GM18951 (cell line): ENCODE measurements at regions not wholly inside any gene's neighbourhood (a gene's known extent, or its start where the extent isn't known, plus 50 kb on each side); places are given as distances from the start of the nearest gene placed in this dataset.

ENCODE experiments used
- POLR2A ChIP-seq: IDR thresholded peaks from 4 replicates; pipeline ENCODE4 v1.6.1; 2011; ENCODE audit warnings: mild to moderate bottlenecking; ENCODE audit not compliant: insufficient read length, insufficient read depth; ENCODE audit errors: extremely low read depth
- in situ Hi-C: fragments of 300-500 bp; cut with MboI; formaldehyde crosslinking; loops from one replicate; pipeline ENCODE4 v1.12.0; 2022; ENCODE audit warnings: low sequenced_read_pairs, mixed read lengths, inconsistent platforms; ENCODE audit not compliant: unreplicated experiment

DNA sequence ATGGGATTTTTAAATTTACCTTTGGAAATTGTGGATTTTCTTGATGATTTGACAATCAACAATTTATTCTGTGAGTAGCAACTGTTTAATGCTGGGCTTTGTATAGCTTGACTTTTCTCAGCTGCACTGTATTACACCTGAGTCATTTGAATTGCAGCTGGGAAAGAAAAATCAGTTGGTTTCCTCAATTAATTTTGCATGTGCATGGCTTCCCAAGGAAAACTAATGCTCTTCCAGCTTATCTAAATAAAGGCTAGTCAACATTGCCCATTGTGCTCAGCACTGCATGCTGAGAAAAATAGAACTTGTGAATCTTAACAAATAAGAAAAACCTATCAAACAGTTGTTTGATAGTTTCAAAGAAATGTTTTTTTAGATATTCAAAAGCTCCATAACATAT lies 268.3 kb upstream of the CDH20 start:
- no peak for TF ChIP-seq POLR2A
- in situ Hi-C loops, result no loop called here

DNA sequence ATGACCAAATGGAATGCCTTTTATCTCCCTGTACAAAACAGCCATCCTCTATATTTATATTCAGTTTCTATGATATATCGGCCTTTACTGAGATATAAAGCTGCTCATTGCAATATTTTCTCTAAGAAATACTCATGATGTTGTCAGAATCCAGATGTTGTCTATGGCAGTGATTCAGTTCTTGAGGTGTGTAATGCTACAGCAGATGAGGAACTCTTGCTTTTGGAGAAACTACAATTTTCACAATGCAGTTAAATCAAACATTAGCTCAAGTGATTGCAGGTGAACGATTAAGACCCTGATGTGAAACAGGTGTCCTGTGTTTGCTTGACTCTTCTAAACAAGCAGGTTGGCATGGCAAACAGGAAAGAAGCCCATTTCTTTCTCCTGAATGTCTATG lies 256.2 kb upstream of the CDH20 start:
- in situ Hi-C loops, result loop anchor here (25.0 kb wide), 1 partner anchor 410 kb away; no protein-coding TSS in a partner anchor
- no peak for TF ChIP-seq POLR2A

DNA sequence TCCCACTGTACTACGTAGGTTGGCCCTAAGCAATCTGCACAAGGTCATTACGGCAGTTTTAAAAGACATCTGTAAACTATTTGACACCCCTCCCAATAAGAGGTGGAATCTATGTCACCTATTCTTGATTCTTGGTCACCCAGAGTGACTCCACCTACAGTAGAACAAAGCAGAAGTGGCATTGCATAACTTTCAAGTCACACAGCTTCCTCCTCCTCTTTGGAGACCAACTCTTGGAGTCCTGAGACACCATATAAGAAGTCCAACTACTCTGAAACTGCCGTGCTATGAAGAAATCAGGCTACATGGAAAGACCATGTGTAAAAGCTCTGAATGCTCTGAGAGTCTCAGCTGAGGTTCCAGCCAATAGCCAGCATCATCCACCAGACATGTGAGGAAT lies 253.5 kb upstream of the CDH20 start:
- in situ Hi-C loops, result loop anchor here (25.0 kb wide), 1 partner anchor 408 kb away; no protein-coding TSS in a partner anchor

DNA sequence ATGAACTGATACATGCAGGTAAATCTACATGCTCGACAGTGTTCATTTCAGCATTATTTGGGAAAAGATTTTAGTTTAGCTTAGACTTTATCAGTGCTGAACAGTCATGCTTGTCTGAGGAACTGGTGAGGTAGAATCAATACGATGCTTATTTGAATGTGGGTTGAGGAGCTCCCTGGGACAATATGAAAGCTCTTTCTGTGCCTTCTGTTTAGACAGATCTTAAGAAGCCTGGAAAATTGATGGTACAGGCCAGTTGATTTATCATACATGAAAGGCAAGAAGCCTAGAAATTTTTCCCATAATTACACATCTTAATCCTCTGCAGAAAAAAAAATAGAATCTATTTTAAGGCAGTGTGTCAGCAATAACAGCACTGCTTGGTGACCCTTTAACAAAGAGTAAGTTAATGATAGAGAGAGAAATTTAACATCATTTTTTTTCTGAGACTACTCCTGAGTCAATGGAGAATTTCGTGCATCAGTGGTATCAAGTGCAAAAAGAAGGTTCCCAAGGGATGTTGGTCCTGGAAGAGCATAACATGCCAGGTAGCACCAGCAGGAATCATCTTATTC lies 252.2 kb upstream of the CDH20 start:
- in situ Hi-C loops, result loop anchor here (25.0 kb wide), 1 partner anchor 406 kb away; no protein-coding TSS in a partner anchor
- TF ChIP-seq POLR2A, result no peak

More for the DNA sequence above, 253.5 kb upstream of the CDH20 start:
- TF ChIP-seq POLR2A, result no peak

DNA sequence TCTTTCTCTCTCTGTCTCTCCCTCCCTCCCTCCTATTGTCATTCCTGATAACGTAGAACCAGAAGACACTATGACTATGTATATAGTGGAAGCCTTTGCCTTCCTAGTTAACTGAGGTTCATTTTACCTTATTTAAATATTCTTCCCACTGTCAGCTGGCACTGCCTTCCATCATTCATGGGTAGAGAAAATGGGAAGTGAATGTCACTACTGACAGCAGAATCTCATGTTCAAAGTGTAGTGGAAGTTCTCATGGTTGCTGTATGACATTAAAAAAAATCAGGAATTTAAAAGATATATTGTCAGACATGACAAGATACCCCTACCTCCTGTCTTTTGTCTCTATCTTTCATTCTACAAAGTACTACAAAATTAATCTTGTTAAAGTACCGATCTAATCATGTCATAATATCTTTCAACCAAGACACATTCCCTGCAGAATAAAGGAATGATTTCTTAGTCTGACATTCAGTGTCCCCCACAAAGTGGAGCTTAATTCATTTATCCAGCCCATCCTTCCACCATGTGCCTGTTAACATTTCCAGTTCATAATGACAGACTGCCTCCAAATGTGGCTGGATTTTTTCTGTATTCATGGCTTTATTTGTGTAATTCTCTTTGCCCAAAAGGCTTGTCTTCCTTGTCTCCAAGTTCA lies 250.1 kb upstream of the CDH20 start:
- in situ Hi-C loops, result loop anchor here (25.0 kb wide), 1 partner anchor 404 kb away; no protein-coding TSS in a partner anchor
- TF ChIP-seq POLR2A, result no peak

- in situ Hi-C loops, result loop anchor here (25.0 kb wide), 1 partner anchor 402 kb away; no protein-coding TSS in a partner anchor
- TF ChIP-seq POLR2A, result no peak
Measured at GRCh38 chr18:61085036-61085435, 248.2 kb upstream of the CDH20 start.

- no peak for TF ChIP-seq POLR2A
- in situ Hi-C loops, result loop anchor here (25.0 kb wide), 1 partner anchor 402 kb away; no protein-coding TSS in a partner anchor
Measured at GRCh38 chr18:61085761-61086160, 247.5 kb upstream of the CDH20 start.

- in situ Hi-C loops, result loop anchor here (25.0 kb wide), 1 partner anchor 401 kb away; no protein-coding TSS in a partner anchor
- no peak for TF ChIP-seq POLR2A
Measured at GRCh38 chr18:61086657-61087056, 246.6 kb upstream of the CDH20 start.

GRCh38 chr18:61091379-61091778 lies 241.9 kb upstream of the CDH20 start:
- in situ Hi-C loops, result loop anchor here (25.0 kb wide), 1 partner anchor 396 kb away; no protein-coding TSS in a partner anchor
- no peak for TF ChIP-seq POLR2A

GRCh38 chr18:61093965-61094364 lies 239.3 kb upstream of the CDH20 start:
- in situ Hi-C loops, result loop anchor here (25.0 kb wide), 1 partner anchor 393 kb away; no protein-coding TSS in a partner anchor
- TF ChIP-seq POLR2A, result no peak

GRCh38 chr18:61096226-61096625 lies 237.0 kb upstream of the CDH20 start:
- in situ Hi-C loops, result loop anchor here (25.0 kb wide), 1 partner anchor 391 kb away; no protein-coding TSS in a partner anchor
- TF ChIP-seq POLR2A, result no peak

DNA sequence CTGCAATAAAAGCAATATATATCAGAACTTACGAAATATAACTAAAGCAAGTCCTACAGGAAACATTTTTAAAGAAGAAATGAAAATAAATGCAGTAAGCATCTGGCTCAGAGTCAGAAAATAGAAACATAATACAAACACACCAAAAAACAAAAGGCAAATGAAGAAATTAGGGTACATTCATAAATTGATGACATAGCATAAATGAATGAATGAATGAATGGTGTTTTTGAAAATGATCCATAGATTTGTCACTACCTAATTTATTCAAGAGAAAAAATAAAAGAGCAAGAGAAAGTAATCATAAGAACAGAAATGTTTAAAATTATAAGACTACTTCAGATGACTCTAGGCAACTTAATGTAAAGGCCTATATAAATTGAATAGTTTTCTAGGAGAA lies 226.1 kb upstream of the CDH20 start:
- no peak for TF ChIP-seq POLR2A
- in situ Hi-C loops, result no loop called here

GRCh38 chr18:61108706-61109105 lies 224.5 kb upstream of the CDH20 start:
- in situ Hi-C loops, result no loop called here
- TF ChIP-seq POLR2A, result no peak

DNA sequence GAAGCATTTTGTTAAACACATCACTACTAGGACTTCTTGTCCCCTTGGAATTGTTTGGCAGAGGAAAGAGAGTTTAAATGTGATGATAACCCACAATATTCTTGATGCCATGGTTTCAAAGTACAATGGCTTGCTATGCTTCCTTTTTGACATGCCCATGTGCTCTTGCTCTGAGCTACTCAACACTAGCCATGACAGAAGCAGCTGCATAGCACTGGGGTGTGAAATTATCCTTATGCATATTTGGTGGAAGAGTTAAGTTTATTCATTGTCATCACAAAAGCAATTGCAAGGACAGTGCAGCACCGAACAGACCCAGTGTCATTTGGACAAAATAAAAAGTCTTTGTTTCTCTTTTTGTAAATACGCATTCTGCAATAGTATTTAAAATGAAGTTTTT lies 209.9 kb upstream of the CDH20 start:
- no peak for TF ChIP-seq POLR2A
- in situ Hi-C loops, result no loop called here
